Islet precursor cell (in vitro differentiated cells): ENCODE measurements at regions not wholly inside any gene's neighbourhood (a gene's known extent, or its start where the extent isn't known, plus 50 kb on each side); places are given as distances from the start of the nearest gene placed in this dataset.

Experiments
- DNase-seq: peaks from one replicate; pipeline ENCODE4 v3.0.0-alpha.2; 2018

DNA sequence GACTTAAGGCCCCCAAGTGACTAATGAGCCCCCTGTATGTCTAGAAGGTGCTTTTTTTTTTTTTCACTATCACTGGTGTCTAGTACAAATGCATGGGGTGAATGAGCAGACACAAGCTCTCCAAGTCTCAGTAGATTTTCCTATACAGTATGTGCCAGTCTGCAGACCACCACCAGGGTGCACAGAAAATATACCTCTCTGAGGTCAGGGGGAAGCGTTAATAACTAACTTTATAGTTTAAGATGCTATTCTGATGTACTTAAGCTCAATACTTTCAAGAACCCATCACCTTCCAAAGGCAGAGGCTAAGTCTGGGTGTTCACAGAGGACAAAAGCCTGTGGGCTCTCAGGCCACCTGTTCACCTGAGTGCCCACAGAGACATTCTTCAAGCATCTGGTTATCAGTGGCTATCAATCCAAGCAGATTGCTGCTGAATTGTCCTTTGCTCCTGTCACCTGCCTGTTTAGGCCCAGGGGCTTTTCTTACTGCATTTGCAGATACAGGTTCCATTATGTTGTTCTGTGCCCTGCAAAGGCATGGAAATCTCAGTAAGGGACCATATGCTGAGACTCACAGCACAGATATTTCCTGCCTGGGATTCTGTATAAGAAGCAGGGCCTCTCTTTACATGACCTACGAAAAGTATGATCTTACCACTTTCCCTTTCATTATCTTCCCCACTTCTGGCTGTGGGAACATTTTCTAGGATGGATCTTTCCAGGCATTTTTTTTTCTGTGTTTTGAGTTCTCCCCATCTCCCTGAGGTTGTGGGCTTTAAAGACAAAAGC is 534.6 kb downstream of the TNS1 start:
- DNase-seq: peak; percentile 54

DNA sequence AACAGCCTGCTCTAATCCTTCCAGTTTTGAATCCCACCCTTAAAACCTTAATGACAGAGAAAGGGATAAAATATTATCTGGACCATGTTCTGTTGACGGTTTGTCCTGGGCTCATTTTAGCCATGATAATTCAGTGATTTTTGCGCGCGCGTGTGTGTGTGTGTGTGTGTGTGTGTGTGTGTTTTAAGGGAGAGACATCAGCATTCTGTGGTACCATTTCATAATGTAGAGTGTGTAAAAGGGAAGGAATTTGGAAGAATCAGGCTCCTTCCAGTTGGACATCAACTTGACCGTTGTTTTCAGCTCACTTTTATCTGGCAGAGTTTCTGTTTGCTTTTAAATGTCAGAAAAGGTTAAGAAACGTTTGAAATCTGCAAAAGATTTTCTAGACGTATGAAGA is 535.5 kb downstream of the TNS1 start:
- no peak for DNase-seq

DNA sequence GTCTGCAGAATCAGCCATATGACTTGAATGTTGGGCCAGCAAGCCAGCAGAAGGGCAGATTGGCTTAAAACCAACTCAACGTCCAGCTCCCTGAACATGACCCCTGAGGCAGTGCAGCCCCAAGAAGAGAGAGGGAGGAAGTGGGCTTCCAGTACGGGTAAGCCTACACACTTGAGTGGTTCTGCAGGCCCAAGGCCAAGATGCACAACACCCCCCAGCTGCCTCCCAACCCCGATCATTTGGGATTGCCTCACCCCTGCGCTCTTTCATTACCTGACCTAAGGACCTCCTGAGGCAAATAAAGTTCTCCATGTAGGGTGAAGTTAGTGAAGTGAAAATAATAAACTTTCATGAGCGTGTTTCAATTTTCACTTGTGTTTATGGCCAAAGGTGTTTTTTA is 536.0 kb downstream of the TNS1 start:
- no peak for DNase-seq

DNA sequence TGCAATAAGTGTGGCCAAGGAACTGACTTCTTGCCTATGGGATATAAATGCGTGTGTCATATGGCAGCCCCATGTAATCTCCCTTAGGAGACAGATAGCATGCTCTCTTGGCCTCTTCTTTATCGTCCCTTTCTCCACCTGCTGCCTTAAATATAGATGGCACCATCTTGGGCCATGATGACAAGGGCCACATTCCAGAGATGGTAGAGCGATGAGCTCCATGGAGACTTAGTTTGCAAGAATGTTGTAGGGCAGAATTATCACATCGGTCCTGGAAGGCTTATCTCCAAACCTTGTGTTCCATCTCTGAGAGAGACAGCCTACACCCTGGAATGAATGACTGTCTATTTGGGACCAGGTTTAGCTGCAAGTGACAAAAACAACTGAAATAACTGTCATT is 536.7 kb downstream of the TNS1 start:
- DNase-seq: no peak

DNA sequence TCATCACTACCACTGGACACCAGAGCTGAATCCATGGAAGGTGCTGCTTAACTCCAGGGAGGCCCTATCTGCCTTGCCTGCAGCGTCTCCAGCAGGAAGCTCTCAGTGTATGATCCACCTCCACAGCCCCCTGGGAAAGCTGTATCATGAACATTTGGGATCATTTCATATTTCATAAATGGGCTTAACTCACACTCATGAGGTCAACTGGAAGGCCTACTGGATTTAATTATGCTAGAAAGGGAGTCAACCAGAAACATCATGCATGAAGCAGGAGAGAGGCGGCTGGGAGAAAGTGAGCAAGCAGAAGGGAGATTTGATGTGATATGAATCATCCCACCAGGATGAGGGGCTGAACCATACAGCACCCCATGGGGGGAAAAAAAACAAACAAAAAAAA is 537.7 kb downstream of the TNS1 start:
- no peak for DNase-seq

DNA sequence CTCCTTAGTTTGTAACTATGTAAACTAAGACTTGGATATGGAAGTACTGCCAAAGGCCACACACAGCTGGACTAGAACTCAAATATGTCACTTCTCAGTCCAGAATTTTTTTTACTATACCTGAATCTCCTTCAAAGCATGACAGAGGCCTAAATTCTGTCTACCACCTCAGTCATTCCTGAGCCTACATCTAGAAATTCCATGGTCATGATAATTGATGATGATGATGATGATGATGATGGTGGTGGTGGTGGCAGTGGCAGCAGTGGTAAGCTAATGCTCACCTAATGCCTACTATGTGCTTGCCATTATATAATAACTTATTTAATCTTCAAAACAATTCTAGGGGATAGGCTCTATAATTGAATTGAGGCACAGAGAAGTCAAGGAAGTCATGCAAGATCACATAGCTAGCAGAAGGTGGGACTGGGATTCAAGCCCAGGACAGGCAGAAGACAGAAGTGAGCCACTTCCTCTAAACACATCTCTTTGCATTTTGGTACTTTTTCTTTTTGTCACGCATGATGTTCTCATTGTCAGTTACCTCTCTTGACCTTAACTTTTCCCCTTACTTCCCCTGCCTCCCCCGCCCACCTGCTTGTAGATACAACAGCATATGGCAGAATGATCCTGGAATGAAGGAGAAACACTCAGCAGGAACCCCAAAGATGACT is 539.3 kb downstream of the TNS1 start:
- DNase-seq: no peak

DNA sequence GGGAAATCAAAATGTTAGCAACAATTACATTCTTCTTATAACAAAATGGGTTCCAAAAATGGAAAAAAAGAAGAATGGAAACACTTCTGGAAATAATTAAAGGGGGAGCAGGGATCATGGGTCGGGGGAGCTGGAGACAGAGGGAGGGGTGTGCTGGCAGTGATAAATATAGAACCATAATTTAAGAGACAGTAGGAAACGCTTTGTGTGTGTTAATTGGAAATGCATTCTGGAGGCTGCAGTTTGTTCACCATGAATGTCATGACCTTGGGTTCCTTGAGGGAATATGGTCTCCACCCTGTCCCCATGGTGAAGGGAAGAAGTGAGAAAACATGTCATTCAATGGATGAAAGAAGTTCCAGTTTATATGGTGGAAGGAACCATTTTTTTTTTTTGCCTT is 540.7 kb downstream of the TNS1 start:
- DNase-seq: no peak

DNA sequence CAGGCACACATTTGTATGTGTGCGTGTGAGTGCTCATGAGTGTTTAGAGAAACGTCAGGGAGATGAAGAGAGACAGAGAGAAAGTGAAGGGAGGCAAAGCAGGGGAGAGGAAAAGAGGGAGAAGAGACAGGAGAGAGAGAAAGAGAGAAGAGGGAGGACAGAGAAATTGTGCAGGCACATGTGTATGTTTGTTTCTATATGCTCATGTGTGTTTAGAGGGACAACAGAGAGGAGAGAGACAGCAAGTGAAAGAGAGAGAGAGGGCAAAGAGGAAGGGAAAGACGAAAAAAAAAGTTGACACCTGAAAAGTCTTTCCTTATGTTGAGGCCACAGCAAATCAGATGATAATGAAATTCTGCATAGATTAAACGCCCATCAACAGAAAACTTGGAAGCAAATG is 541.1 kb downstream of the TNS1 start:
- no peak for DNase-seq

DNA sequence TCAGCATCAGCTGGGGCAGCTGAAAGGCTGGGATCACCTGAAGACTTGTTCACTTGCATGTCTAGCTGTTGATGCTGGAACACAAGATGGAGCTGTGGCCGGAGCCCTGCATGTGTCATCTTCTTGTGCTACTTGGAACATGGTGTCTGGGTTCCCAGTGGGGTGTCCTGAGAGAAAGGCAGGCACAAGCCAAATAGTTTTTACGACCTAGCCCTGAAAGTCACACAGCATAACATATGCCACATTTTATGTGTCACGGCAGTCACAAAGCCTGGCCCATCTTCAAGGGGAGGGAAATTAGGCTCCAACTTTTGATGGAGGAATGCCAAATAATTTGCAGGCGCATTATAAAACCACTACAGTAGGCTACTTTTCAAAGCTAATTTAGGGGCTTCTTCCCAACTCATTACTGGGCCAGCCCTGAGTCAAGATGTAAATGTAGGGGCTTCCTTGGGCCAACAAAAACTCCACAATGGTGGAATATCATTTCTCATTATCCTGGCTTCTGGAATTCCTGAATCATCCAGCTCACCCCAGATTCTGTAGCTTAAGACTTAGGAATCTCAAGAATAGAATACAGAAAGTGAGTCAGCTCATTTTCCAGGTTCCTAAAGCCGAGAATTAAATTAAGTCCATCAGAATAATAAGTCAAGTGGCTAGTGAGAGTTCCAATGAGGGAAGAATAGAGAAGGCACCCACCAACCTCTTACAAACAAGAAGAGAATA is 543.0 kb downstream of the TNS1 start:
- no peak for DNase-seq

DNA sequence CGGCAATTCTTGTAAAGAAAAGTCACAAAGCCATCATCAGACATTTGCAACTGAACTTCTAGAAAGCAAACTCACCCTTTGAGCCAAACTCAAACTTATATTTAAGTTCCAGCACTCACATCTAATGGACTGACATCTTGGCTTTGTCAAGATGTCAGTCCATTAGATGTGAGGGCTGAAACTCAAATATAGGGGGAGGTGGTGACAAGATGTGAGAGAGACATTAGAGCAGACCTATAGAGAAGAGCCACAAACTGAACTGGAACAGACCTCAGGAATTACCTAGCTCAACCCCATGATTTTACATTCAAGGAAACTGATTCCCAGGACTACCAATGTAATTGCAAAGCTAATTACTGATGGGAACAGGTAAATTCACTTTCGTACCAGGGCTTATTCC is 543.8 kb downstream of the TNS1 start:
- DNase-seq: no peak

DNA sequence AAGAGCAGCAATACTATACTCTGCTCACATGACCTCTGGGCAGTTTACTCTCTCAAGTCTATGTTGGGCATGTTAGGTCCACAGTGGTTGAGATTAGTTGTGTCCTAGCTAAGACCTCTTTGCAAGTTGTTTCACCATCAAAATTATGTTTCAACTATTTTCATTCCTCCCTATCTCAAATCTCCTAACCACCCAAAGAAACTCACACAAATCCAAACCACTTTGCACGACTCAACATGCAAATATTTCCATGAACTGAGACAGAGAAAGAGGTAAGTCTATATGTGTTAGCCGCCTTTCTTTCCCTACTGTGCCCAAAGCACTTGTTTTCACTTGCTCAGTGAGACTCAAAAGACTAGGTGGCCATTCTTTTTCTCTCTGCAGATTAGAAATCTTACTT is 546.8 kb downstream of the TNS1 start:
- no peak for DNase-seq

DNA sequence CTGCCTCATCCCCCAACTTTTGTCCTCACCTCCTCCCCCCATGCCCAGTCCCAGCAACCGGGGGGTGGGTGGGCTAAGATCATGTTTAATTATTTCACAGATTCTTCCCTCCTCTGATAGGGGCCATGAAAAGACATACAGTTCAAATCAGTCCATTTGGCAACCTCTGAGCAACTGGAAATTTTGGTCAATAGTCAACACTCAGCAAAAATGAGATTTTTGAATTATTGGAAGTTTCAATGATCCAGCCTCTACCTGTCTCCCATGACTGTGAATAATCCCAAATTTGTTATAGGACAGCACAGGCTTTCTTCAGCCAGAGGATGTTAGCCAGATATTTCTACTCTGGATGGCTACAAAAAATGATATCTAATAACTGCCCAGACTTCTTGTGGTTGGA is 549.9 kb downstream of the TNS1 start:
- DNase-seq: no peak

DNA sequence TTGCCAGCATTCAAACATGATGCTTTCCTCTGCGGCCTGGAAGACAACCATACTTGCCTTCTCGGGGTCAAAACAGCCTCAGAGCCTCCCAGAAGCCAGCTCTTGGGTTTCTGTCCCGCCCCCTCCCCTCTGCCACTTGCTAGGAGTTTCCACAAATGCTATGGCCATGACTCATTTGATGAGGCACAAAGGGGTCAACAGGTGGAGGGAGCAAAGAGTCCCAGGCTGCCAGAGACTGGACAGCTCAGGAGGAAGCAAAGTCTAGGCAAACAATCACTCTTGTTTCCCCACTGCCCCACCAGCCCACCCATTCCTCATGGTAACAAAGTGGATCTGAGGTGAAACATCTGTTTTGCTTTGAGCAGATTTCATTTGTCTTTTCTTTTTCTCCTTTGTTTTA is 551.1 kb downstream of the TNS1 start:
- peak; percentile 87 for DNase-seq

DNA sequence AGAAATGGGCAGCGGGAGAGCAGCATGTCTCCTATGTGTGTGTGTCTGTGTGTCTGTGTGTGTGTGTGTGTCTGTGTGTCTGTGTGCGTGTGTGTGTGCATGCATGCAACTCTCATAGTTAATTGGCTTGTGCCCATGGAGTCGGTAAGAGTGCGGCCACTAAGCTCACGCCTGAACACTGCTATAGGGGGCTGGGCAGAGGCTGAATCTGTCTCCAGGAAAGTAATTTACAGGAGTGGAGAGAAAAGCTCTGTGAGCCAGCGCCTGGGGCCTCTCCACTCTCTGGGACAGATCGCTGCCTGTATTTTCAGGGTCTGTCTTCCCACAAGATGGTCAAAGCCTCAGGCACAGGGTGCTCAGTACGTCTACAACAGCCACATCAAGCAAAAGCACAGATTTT is 553.4 kb downstream of the TNS1 start:
- DNase-seq: peak; percentile 60

DNA sequence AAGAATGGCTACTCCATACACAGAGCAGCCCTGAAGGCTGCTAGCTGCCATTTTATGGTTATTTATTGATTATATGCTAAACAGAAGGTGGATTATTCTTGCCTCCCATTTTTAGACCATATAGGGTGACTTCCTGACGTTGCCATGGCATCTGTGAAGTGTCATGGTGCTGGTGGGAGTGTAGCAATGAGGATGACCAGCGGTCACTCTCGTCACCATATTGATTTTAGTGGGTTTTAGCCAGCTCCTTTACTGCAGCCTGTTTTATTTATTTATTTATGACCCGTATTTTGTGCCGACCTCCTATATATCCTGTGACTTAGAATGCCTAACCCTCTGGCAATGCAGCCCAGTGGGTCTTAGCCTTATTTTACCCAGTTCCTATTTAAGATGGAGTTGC is 553.9 kb downstream of the TNS1 start:
- no peak for DNase-seq

DNA sequence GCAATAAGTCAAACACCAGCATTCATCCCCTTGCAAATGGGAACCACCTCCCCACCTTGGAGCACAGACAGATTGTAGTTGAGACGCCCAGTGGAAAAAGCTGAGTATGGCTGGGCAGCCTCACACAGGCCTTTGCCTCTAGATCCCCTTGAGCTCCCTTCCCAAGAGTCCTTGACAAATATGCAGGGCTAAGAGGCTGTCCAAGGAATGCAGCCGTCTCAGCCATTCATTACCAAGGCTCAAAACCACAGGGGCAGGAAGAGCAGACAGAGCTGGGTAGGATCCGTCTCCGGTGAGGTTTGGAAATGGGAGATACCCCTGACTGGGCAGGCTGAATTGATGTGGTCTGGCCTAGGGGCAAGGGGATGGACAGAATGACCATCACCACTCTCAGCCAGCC is 557.1 kb downstream of the TNS1 start:
- peak; percentile 87 for DNase-seq

DNA sequence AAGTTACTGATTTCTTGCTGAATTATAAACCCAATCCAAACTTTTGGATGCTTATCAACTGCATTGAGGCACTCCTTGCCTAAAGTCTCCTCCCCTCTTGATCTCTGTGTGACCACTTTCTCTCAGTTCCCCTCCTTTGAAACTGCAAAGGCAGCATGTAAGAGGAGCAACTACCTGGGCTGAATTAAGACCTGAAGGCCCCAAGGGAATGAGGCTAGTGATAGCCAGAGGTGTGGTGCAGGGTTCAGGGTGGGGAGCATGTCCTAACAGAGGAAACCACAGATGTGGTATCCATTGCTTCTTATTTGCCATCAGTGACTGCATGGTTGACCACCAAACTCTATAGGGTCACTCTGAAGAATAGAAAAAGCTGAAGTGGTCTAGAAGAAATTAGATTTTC is 557.9 kb downstream of the TNS1 start:
- no peak for DNase-seq

DNA sequence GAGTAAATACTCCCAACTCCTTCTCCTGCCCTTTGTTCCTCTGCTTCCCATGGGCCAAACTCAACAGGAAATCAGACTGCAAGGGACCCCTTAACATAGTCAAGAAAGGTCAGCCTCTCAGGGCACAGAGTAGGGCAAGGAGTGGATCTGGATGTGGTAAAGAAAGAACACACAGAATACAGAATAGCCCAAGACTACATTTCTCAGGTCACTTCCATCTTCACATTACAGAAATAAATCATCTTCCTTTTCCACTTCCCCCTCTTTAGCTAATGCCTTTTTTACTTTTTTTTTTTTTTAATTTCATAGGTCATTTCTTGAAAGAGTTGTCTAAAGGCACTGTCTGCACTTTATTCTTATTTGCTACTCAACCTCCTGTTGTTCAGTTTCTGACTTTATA is 558.3 kb downstream of the TNS1 start:
- no peak for DNase-seq

DNA sequence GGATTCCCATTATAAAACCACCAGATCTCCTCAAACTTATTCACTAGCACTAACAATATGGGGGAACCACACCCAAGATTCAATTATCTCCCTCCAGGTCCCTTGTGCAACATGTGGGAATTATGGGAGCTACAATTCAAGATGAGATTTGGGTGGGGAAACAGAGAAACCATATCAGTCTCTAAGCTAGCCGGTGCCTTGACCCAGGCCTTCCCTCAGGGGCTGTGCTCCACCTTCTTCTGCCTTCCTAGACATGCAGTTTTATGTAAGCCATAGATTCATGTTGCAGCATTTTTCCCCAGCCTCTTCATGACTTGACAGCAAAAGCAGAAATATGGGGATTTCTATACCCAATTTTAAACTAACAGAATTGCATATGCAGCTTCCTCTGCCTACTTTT is 559.2 kb downstream of the TNS1 start:
- DNase-seq: no peak

DNA sequence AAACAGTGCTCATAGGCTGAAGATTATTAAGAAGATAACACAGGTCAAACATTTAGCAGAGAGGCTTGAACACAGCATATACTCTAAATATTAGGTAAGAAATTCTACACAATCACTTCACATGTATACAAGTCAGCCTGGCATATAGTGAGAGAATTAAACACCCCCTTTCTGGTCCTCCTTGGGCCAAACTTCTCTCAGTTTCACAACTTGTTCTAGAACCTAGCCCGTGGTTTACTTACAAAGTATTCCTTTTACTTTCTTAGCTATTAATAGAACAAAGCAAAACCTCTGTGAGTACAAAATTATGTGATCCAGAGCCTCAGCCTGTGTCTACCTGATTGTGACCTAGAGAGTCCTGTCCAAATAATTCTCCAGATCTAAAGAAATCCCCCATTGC is 562.8 kb downstream of the TNS1 start:
- DNase-seq: no peak

DNA sequence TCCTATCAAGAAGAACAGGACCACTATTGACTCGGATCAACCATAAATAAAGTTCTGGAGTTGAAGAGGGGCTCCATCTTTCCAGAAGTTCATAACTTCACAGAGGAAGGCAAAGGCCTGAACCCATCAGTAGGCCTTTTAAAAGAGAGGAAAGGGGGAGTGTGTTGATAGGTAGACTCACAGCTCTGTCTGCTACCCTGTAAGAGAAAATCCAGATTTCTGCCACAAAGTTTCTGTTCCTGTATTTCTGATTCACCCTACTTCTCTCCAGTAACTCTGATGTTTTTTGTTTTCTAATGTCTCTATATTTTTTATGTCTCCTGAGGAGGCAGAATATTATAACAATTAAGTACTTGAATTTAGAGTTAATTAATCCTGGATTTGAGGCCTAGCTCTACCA is 564.0 kb downstream of the TNS1 start:
- DNase-seq: no peak

DNA sequence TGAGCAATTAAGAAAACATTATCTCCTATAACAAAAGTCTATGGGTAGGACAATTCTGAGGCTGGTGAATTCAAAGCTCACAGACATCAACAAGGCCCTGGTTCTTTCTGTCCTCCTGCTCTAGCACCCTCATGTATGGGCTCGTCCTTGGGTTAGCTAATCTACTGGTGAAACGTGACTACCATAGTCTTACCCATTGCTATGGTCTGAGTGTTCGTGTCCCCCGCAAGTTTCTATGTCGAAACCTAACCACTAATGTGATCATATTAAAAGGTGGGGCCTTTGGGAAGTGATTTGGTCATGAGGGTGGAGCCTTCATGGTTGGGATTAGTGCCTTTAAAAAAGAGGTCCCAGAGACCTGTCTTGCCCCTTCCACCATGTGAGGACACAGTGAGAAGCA is 564.7 kb downstream of the TNS1 start:
- no peak for DNase-seq

DNA sequence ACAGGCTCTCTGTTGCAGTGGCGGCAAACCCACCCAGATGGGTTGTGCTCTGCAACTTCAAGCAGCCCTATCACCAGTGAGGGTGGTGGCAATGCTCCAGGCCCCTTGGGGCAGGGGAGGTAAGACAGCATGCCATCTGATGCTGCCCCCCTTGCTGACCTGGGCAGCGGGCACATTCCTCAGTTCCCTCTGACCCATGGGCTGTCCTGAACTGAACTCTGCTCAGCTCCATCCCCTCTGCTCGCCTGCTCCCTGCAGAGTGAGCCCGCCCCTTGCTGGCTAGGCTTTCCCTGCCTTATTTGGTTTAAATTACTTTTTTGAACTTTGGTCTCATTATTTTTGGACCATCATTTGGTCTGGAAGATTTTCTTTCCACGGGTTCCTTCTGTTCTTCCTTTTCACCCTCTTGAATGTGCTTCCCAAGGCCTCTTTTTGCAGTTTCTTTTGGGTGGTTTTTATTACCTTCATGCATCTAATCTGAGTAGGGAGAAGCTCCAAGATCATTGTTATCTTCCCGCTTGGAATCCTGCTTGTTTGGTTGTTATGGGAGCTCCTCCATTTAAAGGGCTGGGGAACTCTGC is 565.4 kb downstream of the TNS1 start:
- no peak for DNase-seq

DNA sequence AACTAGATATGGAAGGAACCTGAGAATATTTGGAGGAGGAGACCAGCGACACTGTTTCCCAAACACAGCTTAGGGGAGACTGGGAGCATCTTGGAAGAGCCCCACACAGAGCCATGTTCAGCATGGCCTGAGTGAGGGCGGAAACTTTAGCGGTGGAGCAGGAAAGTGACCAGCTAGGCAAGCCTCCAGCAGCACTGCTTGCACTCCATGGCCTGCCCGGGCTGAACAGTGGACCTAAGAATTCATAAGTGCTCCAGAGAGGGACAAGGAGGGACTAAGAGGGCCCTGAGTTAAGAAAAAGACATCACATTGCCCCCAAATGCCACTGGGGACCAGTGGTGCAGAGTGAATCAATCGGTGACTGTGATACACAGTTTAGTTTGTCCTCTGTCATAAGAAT is 566.4 kb downstream of the TNS1 start:
- no peak for DNase-seq
